Pancreas (tissue), 10 donors: ENCODE measurements at regions not wholly inside any gene's neighbourhood (a gene's known extent, or its start where the extent isn't known, plus 50 kb on each side); places are given as distances from the start of the nearest gene placed in this dataset.

Experiments used
- ATAC-seq, 4 donors: fragments of 200-7000 bp; cut with Tn5 transposase; one replicate each; pipeline versions ENCODE4 v1.8.0 to v1.9.1; 2020; ENCODE audit warnings: mild to moderate bottlenecking in 4 of 4, moderate library complexity in 4 of 4
- DNase-seq, 6 donors: peaks; one replicate each; pipeline ENCODE4 v3.0.0-alpha.2; 2020
- FAIRE-seq: peaks from 2 replicates; lab custom pipeline; 2012; peaks lifted over from hg19 to GRCh38; lab: Jason Lieb, UNC
- H3K27ac ChIP-seq, 4 donors: fragments of 200-600 bp; sonication (generic); 1 replicate in 3 of 4; 2 replicates in 1 of 4; pipeline versions ENCODE4 v1.5.0 to v1.8.0; 2020
- H3K27me3 ChIP-seq, 4 donors: fragments of 200-600 bp; one replicate each; pipeline ENCODE4 v1.8.0; 2021
- H3K36me3 ChIP-seq, 3 donors: fragments of 200-600 bp; sonication (generic) in 1 of 3; one replicate each; pipeline versions ENCODE4 v1.5.0 to v1.8.0; 2020 to 2021
- H3K4me1 ChIP-seq, 3 donors: fragments of 200-600 bp; one replicate each; pipeline ENCODE4 v1.8.0; 2021
- H3K4me3 ChIP-seq, 4 donors: fragments of 200-600 bp; sonication (generic) in 2 of 4; one replicate each; pipeline versions ENCODE4 v1.5.0 to v1.8.0; 2020 to 2021
- H3K9me3 ChIP-seq, 4 donors: fragments of 200-600 bp; one replicate each; pipeline ENCODE4 v1.8.0; 2021
- CTCF ChIP-seq, 4 donors: fragments of 200-600 bp; sonication (generic) in 3 of 4; IDR thresholded peaks; one replicate each; pipeline versions ENCODE4 v1.5.0 to v1.8.0; 2021; ENCODE audit warnings: antibody characterized with exemption in 4 of 4
- WGBS, 2 donors: extraction: QIAGEN DNeasy Blood & Tissue Kit; methylation state at CpG; one replicate each; pipeline ENCODE4 v1.1.7; 2013; 5-methylcytosine and 5-hydroxymethylcytosine counted together
- intact Hi-C, 3 donors: fragments of 100-400 bp; cut with DNase I; formaldehyde crosslinking; loops; one replicate each; pipeline versions ENCODE4 v1.11.1 to v1.14.2; 2022
- donor health status: healthy with polysubstance abuse.
- donor health status: DM: no; HTN: no; CAD: no; lungs with moderate emphysema.
- donor health status: DM: no; HTN: no; CAD: no.
- donor health status: control.
- donor health status: control.
- donor health status: Bipolar disorder and iron deficiency.
- donor health status: DM: yes; HTN: yes; CAD: no.
- donor health status: DM: no; HTN: no; CAD: no.
- donor health status: DM: no; HTN: no; CAD: no.
- donor health status: DM: yes; HTN: yes; CAD: no.

DNA sequence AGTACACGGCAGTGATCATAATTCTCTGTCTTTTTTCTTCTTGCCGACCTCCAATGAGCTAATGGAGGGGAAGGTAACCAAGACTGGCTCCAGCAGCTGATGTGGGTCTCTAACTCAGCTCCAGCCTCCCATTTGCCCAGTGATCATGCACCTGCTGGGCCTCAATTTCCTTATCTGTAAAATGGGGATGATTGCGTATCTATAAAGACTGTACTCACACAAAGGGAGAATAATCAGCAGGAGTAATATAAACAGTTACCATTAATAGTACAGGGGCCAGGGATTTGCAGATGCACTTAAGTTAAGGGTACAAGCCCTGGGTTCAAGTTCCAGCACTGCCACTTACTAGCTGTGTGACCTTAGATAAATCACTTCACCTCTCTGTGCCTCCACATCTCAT is 204.9 kb upstream of the LHX5 start:
- peaks cover 0 to 11% (median 0%) of the 10 kb centered on the region in 4 donors for H3K27me3 ChIP-seq
- ATAC-seq (no peak), DNase-seq (no peak), FAIRE-seq (no peak)
- no peaks in the 10 kb centered on the region for H3K36me3 ChIP-seq
- H3K9me3 ChIP-seq, result no peaks in the 10 kb centered on the region
- 58 to 67% methylated on average over 3 of the region's 3 CpGs for WGBS, 2 donors
- intact Hi-C loops, result no loop called here
- H3K4me3 ChIP-seq, result no peak overlapping the region
- no peak for TF ChIP-seq CTCF (IDR thresholded peaks at IDR 0.05)
- no peak overlapping the region for H3K27ac ChIP-seq
- H3K4me1 ChIP-seq, result no peaks in the 10 kb centered on the region

GRCh38 chr12:113676117-113676516 is 204.4 kb upstream of the LHX5 start:
- H3K27ac ChIP-seq, result no peak overlapping the region
- H3K36me3 ChIP-seq, result no peaks in the 10 kb centered on the region
- H3K27me3 ChIP-seq, result peaks cover 0 to 7% (median 0%) of the 10 kb centered on the region in 4 donors
- DNase-seq (no peak), FAIRE-seq (no peak), ATAC-seq (no peak)
- H3K4me1 ChIP-seq, result no peaks in the 10 kb centered on the region
- intact Hi-C loops, result no loop called here
- no peak for TF ChIP-seq CTCF (IDR thresholded peaks at IDR 0.05)
- no peak overlapping the region for H3K4me3 ChIP-seq
- no peaks in the 10 kb centered on the region for H3K9me3 ChIP-seq
- 61 to 71% methylated on average over 7 of the region's 7 CpGs for WGBS, 2 donors

GRCh38 chr12:113674996-113675395 is 203.3 kb upstream of the LHX5 start:
- Histone ChIP-seq H3K27me3 (peaks cover 0 to 4% (median 0%) of the 10 kb centered on the region in 4 donors), H3K27ac (no peak overlapping the region), H3K36me3 (no peaks in the 10 kb centered on the region), H3K4me3 (no peak overlapping the region), H3K9me3 (no peaks in the 10 kb centered on the region), H3K4me1 (no peaks in the 10 kb centered on the region)
- ATAC-seq (no peak), DNase-seq (no peak), FAIRE-seq (no peak)
- WGBS, 2 donors, result 21 to 25% methylated on average over 9 of the region's 9 CpGs
- intact Hi-C loops, result no loop called here
- TF ChIP-seq CTCF (IDR thresholded peaks at IDR 0.05), result no peak

DNA sequence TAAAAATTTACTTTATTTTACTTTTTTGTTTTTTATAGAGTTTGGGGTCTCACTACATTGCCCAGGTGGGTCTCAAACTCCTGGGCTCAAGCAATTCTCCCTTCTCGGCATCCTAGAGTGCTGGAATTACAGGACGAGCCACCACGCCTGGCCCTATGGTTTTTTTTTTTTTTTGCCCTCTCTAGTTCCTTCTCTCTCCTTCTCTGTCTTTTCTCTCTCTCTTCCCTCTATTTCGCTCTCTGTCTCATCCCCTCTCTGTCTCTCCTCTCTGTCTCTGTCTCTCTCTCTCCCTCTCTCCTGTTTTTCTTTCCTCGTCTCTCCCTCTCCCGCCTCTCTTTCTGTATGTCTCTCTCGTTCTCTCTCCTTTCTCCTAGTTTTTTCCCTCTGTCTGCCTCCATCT is 202.6 kb upstream of the LHX5 start:
- intact Hi-C loops, result no loop called here
- Histone ChIP-seq H3K4me1 (no peaks in the 10 kb centered on the region), H3K27me3 (peaks cover 0 to 4% (median 0%) of the 10 kb centered on the region in 4 donors), H3K4me3 (no peak overlapping the region), H3K27ac (no peak overlapping the region), H3K9me3 (no peaks in the 10 kb centered on the region), H3K36me3 (no peaks in the 10 kb centered on the region)
- DNase-seq, result no peak
- ATAC-seq, result no peak
- TF ChIP-seq CTCF (IDR thresholded peaks at IDR 0.05), result no peak
- no peak for FAIRE-seq
- 48% methylated on average over 7 of the region's 7 CpGs for WGBS, 2 donors

GRCh38 chr12:113673458-113674238 is 202.0 kb upstream of the LHX5 start:
- H3K36me3 ChIP-seq, result no peaks in the 10 kb centered on the region
- H3K4me3 ChIP-seq, result no peak overlapping the region
- no peak overlapping the region for H3K27ac ChIP-seq
- H3K4me1 ChIP-seq, result no peaks in the 10 kb centered on the region
- FAIRE-seq (no peak), ATAC-seq (no peak), DNase-seq (no peak)
- H3K27me3 ChIP-seq, result peaks cover 0 to 6% (median 0%) of the 10 kb centered on the region in 4 donors
- intact Hi-C loops, result no loop called here
- no peak for TF ChIP-seq CTCF (IDR thresholded peaks at IDR 0.05)
- no peaks in the 10 kb centered on the region for H3K9me3 ChIP-seq
- WGBS, 2 donors, result 37 to 50% methylated on average over 20 of the region's 20 CpGs
